ENCODE measurements at regions not wholly inside any gene's neighbourhood (a gene's known extent, or its start where the extent isn't known, plus 50 kb on each side); places are given as distances from the start of the nearest gene placed in this dataset.

- TF ChIP-seq GATA3 (IDR thresholded peaks at IDR 0.05; ENCODE audit: low read depth, low read length) (no peak), GATA2 (IDR thresholded peaks at IDR 0.05; ENCODE audit: low read depth, low read length) (no peak)
These were observed 162.3 kb downstream of the KATNIP start for GRCh38 chr16:27712251-27712711.

- no peak for TF ChIP-seq GATA3 (IDR thresholded peaks at IDR 0.05; ENCODE audit: low read depth, low read length)
- TF ChIP-seq GATA2 (IDR thresholded peaks at IDR 0.05; ENCODE audit: low read depth, low read length), result no peak
These were observed 167.8 kb downstream of the KATNIP start for GRCh38 chr16:27717726-27718125.

GRCh38 chr16:27718201-27719105 is 168.5 kb downstream of the KATNIP start:
- TF ChIP-seq GATA2 (IDR thresholded peaks at IDR 0.05; ENCODE audit: low read depth, low read length), result peak; percentile 66
- TF ChIP-seq GATA3 (IDR thresholded peaks at IDR 0.05; ENCODE audit: low read depth, low read length), result no peak

GRCh38 chr16:27719106-27719445 is 169.1 kb downstream of the KATNIP start:
- TF ChIP-seq GATA3 (IDR thresholded peaks at IDR 0.05; ENCODE audit: low read depth, low read length) (no peak), GATA2 (IDR thresholded peaks at IDR 0.05; ENCODE audit: low read depth, low read length) (no peak)

GRCh38 chr16:27720731-27721530 is 171.0 kb downstream of the KATNIP start:
- TF ChIP-seq GATA3 (IDR thresholded peaks at IDR 0.05; ENCODE audit: low read depth, low read length), result no peak
- TF ChIP-seq GATA2 (IDR thresholded peaks at IDR 0.05; ENCODE audit: low read depth, low read length), result no peak

- TF ChIP-seq GATA2 (IDR thresholded peaks at IDR 0.05; ENCODE audit: low read depth, low read length), result no peak
- TF ChIP-seq GATA3 (IDR thresholded peaks at IDR 0.05; ENCODE audit: low read depth, low read length), result no peak
These were observed 171.7 kb downstream of the KATNIP start for GRCh38 chr16:27721531-27722181.

- no peak for TF ChIP-seq GATA3 (IDR thresholded peaks at IDR 0.05; ENCODE audit: low read depth, low read length)
- TF ChIP-seq GATA2 (IDR thresholded peaks at IDR 0.05; ENCODE audit: low read depth, low read length), result no peak
These were observed 172.3 kb downstream of the KATNIP start for GRCh38 chr16:27722207-27722606.

- TF ChIP-seq GATA2 (IDR thresholded peaks at IDR 0.05; ENCODE audit: low read depth, low read length) (no peak), GATA3 (IDR thresholded peaks at IDR 0.05; ENCODE audit: low read depth, low read length) (no peak)
These were observed 173.0 kb downstream of the KATNIP start for GRCh38 chr16:27722892-27723450.

- peak; percentile 68 for TF ChIP-seq GATA2 (IDR thresholded peaks at IDR 0.05; ENCODE audit: low read depth, low read length)
- no peak for TF ChIP-seq GATA3 (IDR thresholded peaks at IDR 0.05; ENCODE audit: low read depth, low read length)
These were observed 174.0 kb downstream of the KATNIP start for GRCh38 chr16:27723711-27724481.

GRCh38 chr16:27724482-27725235 is 174.7 kb downstream of the KATNIP start:
- TF ChIP-seq GATA3 (IDR thresholded peaks at IDR 0.05; ENCODE audit: low read depth, low read length), result no peak
- TF ChIP-seq GATA2 (IDR thresholded peaks at IDR 0.05; ENCODE audit: low read depth, low read length), result no peak

- TF ChIP-seq GATA3 (IDR thresholded peaks at IDR 0.05; ENCODE audit: low read depth, low read length), result no peak
- TF ChIP-seq GATA2 (IDR thresholded peaks at IDR 0.05; ENCODE audit: low read depth, low read length), result no peak
These were observed 175.5 kb downstream of the KATNIP start for GRCh38 chr16:27725236-27726000.
